DMS153 treated with DMSO at 0.1 percent for 48 hours (cell line): ENCODE measurements at regions not wholly inside any gene's neighbourhood (a gene's known extent, or its start where the extent isn't known, plus 50 kb on each side); places are given as distances from the start of the nearest gene placed in this dataset.

Experiments used
- DNase-seq: peaks from one replicate; lab custom pipeline; 2025; ENCODE audit not compliant: unreplicated experiment; lab: John Stamatoyannopoulos, UW

DNA sequence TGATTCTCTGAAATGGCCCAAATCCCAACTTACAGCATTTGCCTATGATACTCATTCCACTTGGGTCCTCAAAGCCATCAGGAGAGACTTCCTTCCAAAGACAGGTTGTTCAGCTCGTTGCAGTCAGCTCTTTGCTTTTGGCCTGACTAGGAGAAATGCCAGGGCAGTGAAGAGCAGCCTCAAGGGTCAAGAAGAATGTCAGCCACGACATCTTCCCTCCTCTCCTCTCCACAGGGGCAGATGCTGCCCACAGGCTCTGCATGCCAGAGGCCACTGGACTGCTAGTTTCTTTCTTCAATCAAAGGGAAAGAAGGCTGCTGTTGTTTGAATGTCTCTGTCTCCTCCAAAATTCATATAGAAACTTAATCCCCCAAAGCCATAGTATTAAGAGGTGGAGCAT lies 201.7 kb upstream of the PFN2 start:
- DNase-seq, result no peak

DNA sequence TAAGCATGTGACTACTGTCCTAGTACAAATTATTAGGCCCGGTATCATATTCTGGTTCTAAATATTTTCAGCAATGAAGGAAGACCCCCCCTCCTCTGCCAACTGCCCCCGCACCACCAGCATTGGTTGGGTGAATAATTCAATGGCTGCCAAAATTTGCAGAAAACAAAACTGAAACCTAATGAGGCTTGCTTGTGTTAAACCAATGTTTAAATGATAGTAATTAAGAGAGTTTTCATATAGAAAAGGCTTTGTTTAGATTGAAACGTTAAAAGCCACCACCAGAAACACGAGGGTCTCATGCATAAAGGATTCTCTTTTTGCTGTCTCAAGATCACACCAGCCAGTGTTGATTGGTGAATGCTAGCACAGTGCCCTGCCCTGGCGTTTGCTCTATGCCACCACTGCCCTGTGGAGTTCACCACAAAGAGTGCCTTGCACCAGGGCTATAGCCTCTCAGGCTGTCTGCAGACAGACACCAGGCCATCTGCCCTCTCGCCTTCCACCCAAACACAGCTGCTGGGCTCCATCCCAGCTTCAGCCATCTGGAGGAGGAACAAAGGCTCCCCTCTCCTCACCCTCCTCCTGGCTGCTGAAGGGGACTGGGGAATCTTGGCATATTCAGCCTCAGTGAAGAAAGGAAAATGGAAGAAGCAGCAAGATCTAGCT lies 200.3 kb upstream of the PFN2 start:
- no peak for DNase-seq

GRCh38 chr3:150169330-150169940 lies 198.7 kb upstream of the PFN2 start:
- DNase-seq, result no peak

- DNase-seq, result no peak
Measured at GRCh38 chr3:150168698-150169097, 198.0 kb upstream of the PFN2 start.

DNA sequence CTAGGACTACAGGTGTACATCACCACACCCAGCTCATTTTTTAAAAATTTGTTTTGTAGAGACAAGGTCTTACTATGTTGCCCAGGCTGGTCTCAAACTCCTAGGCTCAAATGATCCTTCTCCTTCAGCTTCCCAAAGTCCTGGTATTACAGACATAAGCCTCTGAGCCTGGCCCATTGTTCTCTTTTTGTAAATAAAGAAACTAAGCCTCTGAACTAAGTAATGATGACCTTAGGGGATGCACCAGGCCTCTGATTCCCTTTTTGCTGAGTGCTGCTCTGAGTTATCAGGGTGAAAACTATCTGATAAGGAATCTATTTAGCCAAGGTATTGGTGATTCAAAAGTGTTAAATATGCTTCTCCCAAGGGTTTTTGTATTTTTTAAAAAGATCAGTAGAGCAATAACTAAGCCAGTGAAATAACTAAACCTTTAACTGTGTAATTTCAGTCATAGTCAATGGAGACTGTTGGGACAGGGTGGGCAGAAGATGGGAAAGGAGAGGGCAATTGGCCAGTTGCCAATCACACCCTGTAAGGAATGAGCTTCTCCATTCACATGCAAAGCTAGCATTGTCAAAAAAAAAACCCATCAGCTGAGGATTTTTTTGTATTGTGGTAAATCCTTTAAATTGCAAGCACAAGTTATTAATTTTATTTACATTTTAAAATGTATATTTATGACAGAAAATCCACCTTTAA lies 194.8 kb upstream of the PFN2 start:
- DNase-seq, result no peak

DNA sequence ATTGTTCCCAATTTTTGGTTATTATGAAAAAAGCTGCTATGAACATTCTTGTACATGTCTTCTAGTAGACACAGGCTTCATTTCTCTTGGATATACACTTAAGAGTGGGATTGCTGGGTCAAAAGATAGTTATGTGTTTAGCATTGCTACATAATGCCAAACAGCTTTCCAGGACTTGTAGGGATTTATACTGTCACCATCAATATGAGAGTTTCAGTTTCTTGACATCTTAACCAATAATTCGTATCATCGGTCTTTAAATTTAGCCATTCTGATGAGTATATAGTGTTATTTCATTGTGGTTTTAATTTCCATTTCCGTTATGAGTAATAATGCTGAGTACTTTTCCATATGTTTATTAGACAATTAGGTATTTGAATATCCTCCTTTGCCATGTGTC lies 190.3 kb upstream of the PFN2 start:
- no peak for DNase-seq

- DNase-seq, result no peak
Measured at GRCh38 chr3:150158943-150159625, 188.4 kb upstream of the PFN2 start.

DNA sequence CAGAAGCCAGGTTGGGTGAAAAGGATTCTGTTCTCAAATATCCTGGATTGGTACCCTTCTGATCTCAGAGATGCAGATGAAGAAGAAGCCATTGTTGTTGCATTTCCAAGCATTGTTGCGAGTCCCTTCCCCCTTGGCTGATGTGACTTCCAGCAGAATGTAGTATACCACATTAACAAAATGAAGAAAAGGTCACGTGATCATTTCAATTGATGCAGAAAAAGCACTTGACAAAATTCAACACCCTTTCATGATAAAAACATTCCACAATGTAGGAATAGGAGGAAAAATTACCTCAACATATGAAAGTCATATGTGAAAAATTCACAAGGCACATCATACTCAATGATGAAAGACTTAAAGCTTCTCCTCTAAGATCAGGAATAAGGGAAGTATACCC lies 181.9 kb upstream of the PFN2 start:
- no peak for DNase-seq

DNA sequence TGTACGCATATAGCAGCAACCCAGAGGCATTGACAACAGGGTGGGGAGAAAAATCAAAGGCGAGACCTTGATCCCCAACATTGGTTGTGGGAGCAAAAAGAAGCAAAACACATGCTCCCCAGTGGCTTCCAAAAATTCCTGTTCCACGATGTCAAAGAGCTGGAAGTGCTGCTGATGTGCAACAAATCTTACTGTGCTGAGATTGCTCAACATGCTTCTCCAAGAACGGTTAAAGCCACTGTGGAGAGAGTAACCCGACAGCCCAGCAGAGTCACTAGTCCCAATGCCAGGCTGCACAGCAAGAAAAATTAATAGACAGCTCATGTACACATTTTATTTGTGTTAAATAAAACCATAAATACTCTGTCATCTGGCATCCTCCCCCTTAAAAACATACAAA lies 179.9 kb upstream of the PFN2 start:
- no peak for DNase-seq

DNA sequence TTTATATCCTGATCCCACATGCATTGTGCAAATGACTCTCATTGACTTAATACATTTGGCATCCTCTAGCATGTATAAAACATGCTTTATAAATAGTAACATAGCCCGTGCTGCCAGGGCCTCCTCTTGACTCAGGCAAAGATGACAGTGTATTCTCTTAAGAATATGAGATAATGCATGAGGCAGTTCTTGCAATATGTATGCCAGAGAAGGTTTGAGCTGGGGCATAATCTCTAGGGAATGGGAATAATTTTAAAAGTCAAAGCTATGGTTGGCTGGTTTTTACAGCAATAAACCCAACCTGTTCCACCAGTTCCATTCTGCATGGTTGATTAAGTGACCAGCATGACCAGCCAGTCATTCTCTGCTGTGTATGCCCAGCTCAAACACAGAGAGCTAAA lies 179.0 kb upstream of the PFN2 start:
- DNase-seq, result no peak

DNA sequence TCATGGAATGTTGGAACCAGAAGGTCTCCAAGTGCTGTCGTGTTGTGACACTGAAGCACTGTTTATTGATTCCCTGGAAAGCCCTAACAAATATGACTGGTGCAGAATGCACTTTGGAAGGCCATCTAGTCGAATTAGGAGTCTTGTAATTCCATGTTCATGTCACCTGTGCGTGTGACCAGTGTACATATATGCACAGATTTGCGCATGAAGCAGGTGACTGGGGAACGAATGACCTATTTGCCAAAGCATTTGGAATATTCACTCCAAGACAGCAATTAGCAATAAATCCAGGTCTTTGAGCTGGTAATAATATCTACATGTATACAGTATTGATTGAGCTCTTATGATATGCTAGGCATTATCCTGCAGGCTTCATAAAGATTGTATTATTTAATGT lies 177.5 kb upstream of the PFN2 start:
- DNase-seq, result no peak

- DNase-seq, result peak; percentile 40
Measured at GRCh38 chr3:150147776-150148175, 177.1 kb upstream of the PFN2 start.

DNA sequence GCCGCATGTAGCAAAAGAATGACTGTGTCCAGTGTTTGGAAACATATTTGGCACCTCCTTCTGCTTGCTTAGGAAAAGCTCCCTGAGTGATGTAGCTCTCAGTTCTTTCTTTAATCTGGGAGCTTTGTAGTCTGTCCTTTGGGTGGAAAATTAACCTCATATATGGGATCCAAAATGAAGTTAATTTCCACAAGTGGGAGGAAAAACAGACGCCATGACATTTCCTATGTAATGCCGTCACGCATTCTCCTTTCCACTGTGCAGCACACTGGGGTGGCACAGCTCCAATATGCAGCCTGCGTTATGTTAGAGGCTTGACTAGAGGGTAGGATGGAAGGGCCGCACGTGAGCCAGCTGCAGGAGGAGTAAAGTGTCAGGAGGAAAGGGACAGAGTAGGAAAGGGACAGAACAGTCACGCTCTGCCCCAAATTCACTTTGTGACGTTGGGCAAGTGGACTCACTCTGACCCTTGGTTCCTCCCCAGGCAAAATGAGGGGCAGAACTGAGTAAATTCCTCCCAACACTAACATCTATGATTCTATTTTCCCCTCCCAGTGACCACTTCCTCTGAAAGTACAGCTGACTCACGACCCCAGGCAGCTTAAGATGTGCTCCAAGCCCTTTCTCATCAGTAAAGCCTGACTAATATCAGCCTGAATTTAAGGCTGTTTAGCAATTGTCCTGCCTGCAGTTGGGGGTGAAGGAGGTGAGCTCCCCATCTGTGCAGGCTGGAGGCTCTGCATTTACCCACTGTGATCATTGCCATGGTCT lies 176.5 kb upstream of the PFN2 start:
- DNase-seq, result no peak

GRCh38 chr3:150145659-150146058 lies 175.0 kb upstream of the PFN2 start:
- no peak for DNase-seq

- no peak for DNase-seq
Measured at GRCh38 chr3:150144191-150144708, 173.6 kb upstream of the PFN2 start.

GRCh38 chr3:150142936-150143335 lies 172.2 kb upstream of the PFN2 start:
- no peak for DNase-seq

DNA sequence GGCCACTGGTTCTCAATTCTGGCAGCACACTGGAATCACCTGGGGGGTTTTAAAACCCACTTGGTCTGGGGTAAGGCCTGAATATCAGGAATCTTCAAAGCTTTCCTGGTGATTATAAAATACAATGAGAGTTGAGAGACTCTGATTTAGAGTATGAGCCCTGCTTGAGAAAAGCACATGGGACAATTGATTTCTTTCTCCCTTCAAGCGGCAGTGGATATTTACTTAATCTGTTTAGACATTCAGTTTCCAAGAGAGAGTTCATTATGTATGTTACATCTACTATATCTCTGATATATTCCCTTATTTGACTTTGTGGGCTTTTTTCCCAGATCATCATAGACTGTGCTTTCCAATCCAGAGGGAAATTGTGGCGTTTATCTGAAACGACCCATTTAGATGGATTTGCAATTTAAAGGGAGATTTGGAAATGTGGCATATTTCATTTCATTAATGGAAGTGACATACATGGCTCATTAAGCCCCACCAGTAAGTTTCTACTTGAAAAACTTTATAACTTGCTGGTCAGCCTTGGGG lies 171.2 kb upstream of the PFN2 start:
- no peak for DNase-seq

GRCh38 chr3:150140614-150141321 lies 170.1 kb upstream of the PFN2 start:
- no peak for DNase-seq

- DNase-seq, result no peak
Measured at GRCh38 chr3:150138824-150139223, 168.1 kb upstream of the PFN2 start.

- DNase-seq, result no peak
Measured at GRCh38 chr3:150136242-150136641, 165.5 kb upstream of the PFN2 start.
